ENCODE measurements at regions not wholly inside any gene's neighbourhood (a gene's known extent, or its start where the extent isn't known, plus 50 kb on each side); places are given as distances from the start of the nearest gene placed in this dataset.

- POLR2A ChIA-PET, result no interaction called here
- Mint-ChIP-seq H3K4me3 (no peak overlapping the region), H3K4me1 (no peaks in the 10 kb centered on the region), H3K9me3 (ENCODE audit: insufficient read depth) (no peaks in the 10 kb centered on the region), H3K27me3 (peaks cover 18% of the 10 kb centered on the region), H3K27ac (no peak overlapping the region)
- ATAC-seq (ENCODE audit: low read depth) (no peak), DNase-seq (no peak)
- H3K4me2 ChIP-seq (replicated peaks; ENCODE audit: low read depth, low read length, poor library complexity, severe bottlenecking), result no peak overlapping the region
- 90% methylated on average over 2 of the region's 4 CpGs for WGBS (ENCODE audit: insufficient coverage)
- intact Hi-C loops (cut with micrococcal nuclease), result loop anchor here (5.0 kb wide), 1 partner anchor 172 kb away; no protein-coding TSS in a partner anchor
- H3K27me3 ChIP-seq (replicated peaks in 1 of 4; ENCODE audit: control extremely low read depth in 1 of 4, control insufficient read depth in 3 of 4, insufficient read depth in 4 of 4, low read length in 3 of 4), result peaks cover 0 to 5% (median 1%) of the 10 kb centered on the region in 4 experiments
- H3K9ac ChIP-seq (ENCODE audit: low read length), result no peak overlapping the region
- no peaks in the 10 kb centered on the region for H3K36me3 ChIP-seq (replicated peaks in 1 of 2; ENCODE audit: control extremely low read depth in 1 of 2, control insufficient read depth in 1 of 2, extremely low read depth in 1 of 2, insufficient read depth in 2 of 2, low read length in 1 of 2)
- no peaks in the 10 kb centered on the region for H4K20me1 ChIP-seq (ENCODE audit: control insufficient read depth, insufficient read depth, low read length, poor library complexity, severe bottlenecking)
- no peak overlapping the region for H3K27ac ChIP-seq (ENCODE audit: low read length in 2 of 2)
- CTCF ChIA-PET, result no interaction called here
- no peak for TF ChIP-seq EZH2 (IDR thresholded peaks at IDR 0.05; ENCODE audit: borderline replicate concordance, insufficient read depth, low read depth, low read length, poor library complexity, severe bottlenecking)
- no peak for TF ChIP-seq CTCF (IDR thresholded peaks at IDR 0.05)
- H3K79me2 ChIP-seq (ENCODE audit: control insufficient read depth, insufficient read depth, low read length), result no peaks in the 10 kb centered on the region
- H2AFZ ChIP-seq (ENCODE audit: insufficient read depth, low read depth, low read length, poor library complexity, severe bottlenecking), result no peak overlapping the region
- no peak overlapping the region for H3K4me3 ChIP-seq (ENCODE audit: control extremely low read depth in 1 of 5, extremely low read depth in 1 of 5, insufficient read depth in 1 of 5, low read depth in 2 of 5, low read length in 4 of 5)
- H3K4me1 ChIP-seq (ENCODE audit: control insufficient read depth in 2 of 2, insufficient read depth in 2 of 2, low read length in 2 of 2), result no peaks in the 10 kb centered on the region
- H3K9me3 ChIP-seq (ENCODE audit: control extremely low read depth in 1 of 3, control insufficient read depth in 2 of 3, insufficient read depth in 1 of 3, low read length in 2 of 3), result peaks cover 0 to 4% (median 0%) of the 10 kb centered on the region in 3 donors
Observed at GRCh38 chr10:125219776-125220175, 59.4 kb upstream of the CTBP2 start.

DNA sequence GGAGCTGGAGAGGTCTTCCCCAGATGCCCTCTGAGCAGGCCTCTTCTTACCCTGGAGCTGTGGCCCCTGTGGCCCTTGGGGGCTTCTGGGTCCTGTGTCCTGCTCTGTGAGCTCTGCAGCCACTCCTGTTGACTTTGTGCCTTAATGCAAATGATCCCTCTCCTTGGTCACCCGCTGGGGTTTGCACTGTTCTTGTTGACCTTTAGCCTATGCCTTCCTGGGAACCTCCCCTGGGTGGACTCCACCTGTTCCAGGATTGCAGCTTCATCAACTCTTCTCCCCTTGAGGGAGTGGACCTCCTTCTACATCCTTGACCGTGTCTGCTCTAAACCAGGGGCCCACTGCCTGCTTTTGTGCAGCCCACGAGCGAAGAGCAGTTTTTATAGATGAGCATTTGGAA, 58.6 kb upstream of the CTBP2 start:
- Mint-ChIP-seq H3K27me3 (peaks cover 15% of the 10 kb centered on the region), H3K4me1 (no peaks in the 10 kb centered on the region), H3K27ac (no peak overlapping the region), H3K9me3 (ENCODE audit: insufficient read depth) (no peaks in the 10 kb centered on the region), H3K4me3 (no peak overlapping the region)
- ChIA-PET CTCF (no interaction called here), POLR2A (no interaction called here)
- Histone ChIP-seq H3K4me3 (ENCODE audit: control extremely low read depth in 1 of 5, extremely low read depth in 1 of 5, insufficient read depth in 1 of 5, low read depth in 2 of 5, low read length in 4 of 5) (no peak overlapping the region), H3K79me2 (ENCODE audit: control insufficient read depth, insufficient read depth, low read length) (no peaks in the 10 kb centered on the region), H3K9ac (ENCODE audit: low read length) (no peak overlapping the region), H3K27me3 (replicated peaks in 1 of 4; ENCODE audit: control extremely low read depth in 1 of 4, control insufficient read depth in 3 of 4, insufficient read depth in 4 of 4, low read length in 3 of 4) (peaks cover 0 to 5% (median 1%) of the 10 kb centered on the region in 4 experiments), H3K27ac (ENCODE audit: low read length in 2 of 2) (no peak overlapping the region), H3K4me1 (ENCODE audit: control insufficient read depth in 2 of 2, insufficient read depth in 2 of 2, low read length in 2 of 2) (no peaks in the 10 kb centered on the region), H3K9me3 (ENCODE audit: control extremely low read depth in 1 of 3, control insufficient read depth in 2 of 3, insufficient read depth in 1 of 3, low read length in 2 of 3) (peaks cover 0 to 8% (median 0%) of the 10 kb centered on the region in 3 donors), H3K36me3 (replicated peaks in 1 of 2; ENCODE audit: control extremely low read depth in 1 of 2, control insufficient read depth in 1 of 2, extremely low read depth in 1 of 2, insufficient read depth in 2 of 2, low read length in 1 of 2) (no peaks in the 10 kb centered on the region), H2AFZ (ENCODE audit: insufficient read depth, low read depth, low read length, poor library complexity, severe bottlenecking) (no peak overlapping the region), H4K20me1 (ENCODE audit: control insufficient read depth, insufficient read depth, low read length, poor library complexity, severe bottlenecking) (no peaks in the 10 kb centered on the region), H3K4me2 (replicated peaks; ENCODE audit: low read depth, low read length, poor library complexity, severe bottlenecking) (no peak overlapping the region)
- ATAC-seq (ENCODE audit: low read depth), result no peak
- intact Hi-C loops (cut with micrococcal nuclease), result loop anchor here (5.0 kb wide), 1 partner anchor 172 kb away; no protein-coding TSS in a partner anchor
- TF ChIP-seq EZH2 (IDR thresholded peaks at IDR 0.05; ENCODE audit: borderline replicate concordance, insufficient read depth, low read depth, low read length, poor library complexity, severe bottlenecking), result no peak
- no peak for TF ChIP-seq CTCF (IDR thresholded peaks at IDR 0.05)
- WGBS (ENCODE audit: insufficient coverage), result 100% methylated on average over 1 of the region's 4 CpGs
- DNase-seq, result no peak

Measured in B cell (primary cell).